ENCODE measurements at regions not wholly inside any gene's neighbourhood (a gene's known extent, or its start where the extent isn't known, plus 50 kb on each side); places are given as distances from the start of the nearest gene placed in this dataset.

DNA sequence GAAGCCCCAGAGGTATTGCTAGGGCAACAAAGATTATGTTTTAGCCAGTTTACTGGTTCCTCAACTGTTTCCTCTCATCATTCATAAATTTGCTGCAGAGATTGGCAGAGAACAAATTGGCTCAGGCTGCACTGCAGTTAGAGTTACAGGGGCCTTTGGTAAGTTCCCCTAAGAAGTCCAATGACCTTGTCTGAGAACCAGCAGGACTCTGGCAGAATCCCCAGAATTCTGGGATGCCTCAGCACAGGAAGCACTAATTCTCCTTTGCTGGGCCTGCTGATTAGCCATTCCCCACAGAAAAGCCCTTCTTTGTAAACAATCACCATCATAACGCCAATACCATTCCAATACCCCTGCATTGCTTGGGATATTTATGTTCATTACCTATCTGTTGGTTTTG, 151.3 kb downstream of the USP46 start:
- H3K56ac ChIP-seq (replicated peaks; ENCODE audit: insufficient read length, low read depth, low read length): no peak overlapping the region
- no peak overlapping the region for H2AFZ ChIP-seq (ENCODE audit: low read length)
- no peaks in the 10 kb centered on the region for H3K27me3 ChIP-seq (replicated peaks in 1 of 4; ENCODE audit: control insufficient read depth in 3 of 4, extremely low read depth in 1 of 4, insufficient read depth in 3 of 4, low read length in 3 of 4)
- H4K91ac ChIP-seq (replicated peaks; ENCODE audit: insufficient read length, low read length): no peak overlapping the region
- H3K4me1 ChIP-seq (replicated peaks in 1 of 4; ENCODE audit: control insufficient read depth in 3 of 4, insufficient read depth in 4 of 4, low read length in 3 of 4): no peaks in the 10 kb centered on the region
- no peak overlapping the region for H4K5ac ChIP-seq (ENCODE audit: insufficient read length, low read depth, low read length)
- CTCF ChIA-PET (ENCODE audit: partially characterized antibody): interaction anchor here (1.3 kb wide), 1 partner anchor 9 kb away, joined by 3 read pairs; no protein-coding TSS in a partner anchor
- no peak overlapping the region for H3K4ac ChIP-seq (replicated peaks; ENCODE audit: insufficient read length, low read depth, low read length)
- DNase-seq (ENCODE audit: low read depth in 1 of 2, low spot score in 2 of 2) (no peak), FAIRE-seq (no peak)
- H3K4me2 ChIP-seq (ENCODE audit: insufficient read depth in 1 of 2, low read depth in 2 of 2, low read length in 2 of 2): no peak overlapping the region
- no peaks in the 10 kb centered on the region for H3K23me2 ChIP-seq (ENCODE audit: low read depth, low read length)
- no peaks in the 10 kb centered on the region for H3K79me1 ChIP-seq (ENCODE audit: low read depth, low read length)
- no peak overlapping the region for H3K4me3 ChIP-seq (ENCODE audit: extremely low read depth in 1 of 4, insufficient read depth in 2 of 4, low read depth in 3 of 4, low read length in 4 of 4)
- no peaks in the 10 kb centered on the region for H4K20me1 ChIP-seq (replicated peaks in 1 of 2; ENCODE audit: control insufficient read depth in 1 of 2, insufficient read depth in 2 of 2, low read length in 2 of 2)
- POLR2A ChIA-PET (ENCODE audit: partially characterized antibody): no interaction called here
- H3K23ac ChIP-seq (ENCODE audit: insufficient read length): no peak overlapping the region
- H3K18ac ChIP-seq (ENCODE audit: extremely low read depth, low read length): no peak overlapping the region
- H3K9me3 ChIP-seq (ENCODE audit: insufficient read depth in 2 of 2, low read depth in 1 of 2, low read length in 1 of 2): no peaks in the 10 kb centered on the region
- no peak overlapping the region for H2BK120ac ChIP-seq (replicated peaks; ENCODE audit: low read depth, low read length)
- no peak overlapping the region for H2BK12ac ChIP-seq (ENCODE audit: low read depth, low read length)
- H3K14ac ChIP-seq (ENCODE audit: insufficient read length): no peak overlapping the region
- no peak overlapping the region for H3K27ac ChIP-seq (ENCODE audit: low read depth, low read length)
- H3K79me2 ChIP-seq (ENCODE audit: control insufficient read depth in 1 of 2, insufficient read depth in 2 of 2, low read length in 2 of 2): no peaks in the 10 kb centered on the region
- no peak overlapping the region for H2BK5ac ChIP-seq (ENCODE audit: low read depth, low read length)
- H2AK5ac ChIP-seq (ENCODE audit: low read depth, low read length): no peak overlapping the region
- H3K36me3 ChIP-seq (ENCODE audit: control insufficient read depth in 2 of 4, insufficient read depth in 4 of 4, low read length in 3 of 4): no peaks in the 10 kb centered on the region
- 83% methylated on average over 1 of the region's 1 CpG; no CpG with 5 or more reads in 1 of the 2 experiments for WGBS, 2 experiments (ENCODE audit: extremely low coverage in 1 of 2, insufficient coverage in 1 of 2, insufficient read length in 1 of 2, insufficient replicate concordance in 2 of 2, low coverage in 1 of 2, low lambda C conversion rate in 2 of 2, missing lambda C conversion rate in 1 of 2)
- H2BK20ac ChIP-seq (ENCODE audit: low read length): no peak overlapping the region
- H4K8ac ChIP-seq (ENCODE audit: extremely low read depth, insufficient read depth, low read length): no peak overlapping the region
- no peak overlapping the region for H2BK15ac ChIP-seq (ENCODE audit: low read length)
- TF ChIP-seq POLR2AphosphoS5 (IDR thresholded peaks at IDR 0.05; ENCODE audit: low read depth, low read length) (no peak), MAFK (IDR thresholded peaks at IDR 0.05; ENCODE audit: low read depth, low read length) (no peak), TEAD4 (IDR thresholded peaks at IDR 0.05; ENCODE audit: low read depth, low read length) (no peak), RAD21 (IDR thresholded peaks at IDR 0.05 in 1 of 2, conservative IDR thresholded peaks at IDR 0.05 in 1 of 2; ENCODE audit: low read depth in 2 of 2, low read length in 2 of 2) (no peak), JUND (IDR thresholded peaks at IDR 0.05; ENCODE audit: low read length) (no peak)
- no peak overlapping the region for H3K9ac ChIP-seq (replicated peaks in 1 of 4; ENCODE audit: extremely low read depth in 1 of 4, low read depth in 3 of 4, low read length in 3 of 4)

Data from H1 (cell line).